NCI-H128 (cell line): ENCODE measurements at regions not wholly inside any gene's neighbourhood (a gene's known extent, or its start where the extent isn't known, plus 50 kb on each side); places are given as distances from the start of the nearest gene placed in this dataset.

ENCODE experiments used
- DNase-seq: peaks from one replicate; lab custom pipeline; 2025; ENCODE audit not compliant: unreplicated experiment; lab: John Stamatoyannopoulos, UW

DNA sequence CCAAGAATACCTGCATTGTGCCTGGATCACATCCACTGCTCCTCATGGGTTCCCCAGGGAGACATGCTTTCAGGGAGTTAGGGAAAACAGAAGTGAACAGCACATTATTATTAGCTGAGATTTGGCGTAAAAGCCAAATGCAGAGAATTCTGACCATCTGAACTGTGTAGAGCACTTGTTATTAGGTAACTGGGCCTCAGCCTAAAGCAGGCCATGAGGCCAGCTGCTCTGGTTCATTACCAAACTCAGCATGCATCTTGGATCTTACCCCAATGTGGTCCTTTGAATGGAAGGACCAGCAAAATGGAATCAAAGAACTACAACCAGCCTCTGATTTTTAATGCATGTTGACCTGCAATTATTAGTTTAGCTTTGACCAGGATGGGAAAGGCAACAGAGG is 322.3 kb downstream of the KCNS3 start:
- DNase-seq = no peak

DNA sequence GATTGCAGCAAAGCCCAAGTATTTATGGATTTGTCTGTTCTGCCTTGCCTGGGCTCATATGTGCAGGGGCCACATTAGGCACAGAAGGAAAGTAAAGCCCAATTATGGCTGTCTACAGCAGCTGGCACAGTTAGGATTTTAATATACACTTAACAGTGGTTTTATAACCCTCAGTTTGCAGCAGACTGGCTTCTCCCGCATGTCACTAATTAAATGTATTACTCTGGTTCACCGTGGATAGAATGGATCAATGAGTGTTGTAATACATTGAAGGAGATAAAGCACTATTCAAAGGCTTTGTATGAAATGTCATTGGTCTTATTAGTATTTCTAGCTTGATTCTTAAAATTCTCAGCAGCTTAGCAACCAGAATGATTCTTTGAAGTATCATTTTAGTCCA is 320.2 kb downstream of the KCNS3 start:
- no peak for DNase-seq

DNA sequence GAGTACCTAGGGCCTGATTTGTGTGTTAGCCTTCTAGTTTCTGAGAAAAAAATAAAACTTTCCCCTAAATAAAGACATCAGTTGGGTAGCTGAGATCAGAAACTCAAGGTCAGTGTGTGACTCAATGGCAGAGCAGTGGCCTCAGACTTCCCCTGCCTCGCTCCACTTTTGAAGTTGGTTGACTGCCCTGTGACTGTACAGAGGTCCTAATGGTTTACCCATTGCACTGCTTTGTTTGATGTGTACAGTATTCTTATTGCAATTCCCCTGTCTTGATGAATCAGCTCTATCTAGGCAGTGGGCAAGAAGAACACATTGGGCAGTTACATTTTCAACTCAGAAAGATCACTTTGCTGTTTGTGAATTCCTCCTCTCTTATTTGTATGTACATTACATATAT is 315.7 kb downstream of the KCNS3 start:
- no peak for DNase-seq

DNA sequence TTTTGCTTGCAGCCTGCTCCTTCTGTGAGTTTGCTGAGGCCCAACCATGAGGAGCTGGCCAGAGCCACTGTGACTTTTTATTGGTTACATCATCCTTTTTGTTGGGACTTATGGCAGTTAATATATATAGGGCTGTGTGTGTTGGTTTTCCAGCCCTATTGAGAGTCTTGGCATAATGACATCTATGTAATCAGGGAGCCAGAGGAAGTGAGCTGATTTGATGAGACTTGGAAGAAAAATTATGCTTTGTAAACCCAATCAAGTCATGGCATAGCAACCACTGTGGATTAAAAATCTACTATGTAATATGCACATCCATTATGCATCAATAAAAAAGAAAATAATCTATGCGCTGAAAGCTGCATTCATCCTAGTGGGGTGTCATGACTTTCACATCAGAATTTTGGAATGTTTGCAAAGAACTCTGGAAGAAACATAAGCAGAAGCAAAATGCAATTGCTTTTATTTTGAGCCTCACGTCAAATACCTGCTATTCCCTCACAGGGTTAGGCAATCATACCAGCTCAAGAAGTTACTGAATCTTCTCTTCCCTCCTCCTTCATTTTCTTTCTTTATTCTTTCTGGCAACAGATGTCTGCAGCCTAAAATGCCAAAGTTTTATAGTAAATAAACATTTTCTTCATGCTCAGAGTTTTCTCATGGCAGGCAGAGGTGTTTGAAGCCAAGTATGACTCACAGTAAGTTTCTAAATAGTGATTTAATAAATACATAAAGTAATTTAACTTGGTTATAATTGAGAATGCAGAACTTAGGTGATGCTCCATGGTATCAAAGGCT is 308.5 kb downstream of the KCNS3 start:
- no peak for DNase-seq

DNA sequence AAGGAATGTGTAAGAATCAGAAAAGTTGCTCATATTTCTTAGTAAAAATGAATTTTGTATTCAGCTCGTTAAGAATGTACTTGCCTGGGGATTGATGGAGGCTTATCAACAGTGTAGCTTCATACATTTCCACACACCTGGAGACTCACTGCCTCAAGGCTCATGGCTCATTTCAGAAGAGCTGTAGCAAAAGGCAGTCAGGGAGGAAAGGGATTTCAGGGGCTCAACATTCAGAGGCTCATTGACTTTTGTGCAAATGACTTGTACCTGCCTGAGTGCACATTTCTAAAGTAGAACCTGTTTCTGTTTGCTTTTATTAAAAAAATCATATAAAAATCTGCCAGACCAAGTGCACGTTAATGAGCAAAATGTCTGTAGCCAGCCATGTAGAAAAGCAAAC is 304.4 kb downstream of the KCNS3 start:
- DNase-seq = no peak

GRCh38 chr2:18180912-18181311 is 302.4 kb downstream of the KCNS3 start:
- no peak for DNase-seq

DNA sequence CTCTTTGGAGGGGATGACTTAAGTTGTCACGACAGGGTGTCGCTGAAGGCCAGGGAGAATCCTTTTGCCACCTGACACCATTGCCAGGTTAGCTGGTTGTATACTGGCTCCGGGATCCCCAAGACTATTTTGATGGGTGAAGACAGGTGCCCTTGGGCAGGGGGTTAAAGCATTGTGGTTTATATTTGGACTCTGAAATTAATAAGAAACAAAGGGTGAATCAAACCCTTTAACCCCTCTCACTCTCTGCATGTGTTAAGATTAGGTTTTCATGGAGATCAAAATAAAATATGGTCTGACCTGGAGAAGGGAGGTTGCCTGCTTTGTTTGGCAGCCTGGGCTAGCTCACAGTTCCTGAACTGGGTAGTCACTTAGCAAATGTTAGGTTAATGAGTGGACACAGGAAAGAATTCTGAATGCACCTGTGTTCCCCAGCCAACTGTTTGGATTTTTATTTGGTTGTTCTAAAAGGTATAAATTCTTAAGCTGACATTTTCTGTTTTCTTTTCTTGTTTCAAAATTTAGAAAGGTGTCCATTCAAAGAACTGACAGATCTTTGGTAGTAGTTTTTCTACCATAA is 301.7 kb downstream of the KCNS3 start:
- no peak for DNase-seq

DNA sequence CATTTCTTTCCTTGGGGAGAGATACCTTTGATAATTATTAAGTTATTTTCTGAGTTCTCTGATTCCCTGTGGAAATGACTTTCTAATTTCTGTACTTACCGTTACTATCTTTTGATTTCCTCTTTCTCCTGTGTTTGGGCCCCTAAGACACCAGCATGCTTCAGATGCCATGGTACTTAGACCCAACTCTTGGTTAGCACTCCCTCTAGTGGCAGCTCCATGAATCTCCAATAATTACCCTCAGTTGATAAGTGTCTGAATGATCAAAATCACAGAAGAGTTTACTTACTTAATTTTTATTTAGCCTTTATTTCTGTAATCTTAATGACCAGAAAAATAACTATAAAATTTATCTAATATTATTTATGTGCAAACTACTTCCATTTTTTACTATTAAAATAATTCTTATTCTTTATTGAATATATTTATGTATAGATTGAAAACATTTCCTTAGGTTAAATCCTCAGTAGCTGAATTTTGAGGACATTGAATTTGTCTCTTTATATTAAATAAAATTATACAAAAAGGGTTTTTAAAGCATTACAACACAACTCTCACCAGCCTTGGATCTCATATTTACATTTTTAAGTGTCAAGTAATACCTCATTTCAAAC is 300.4 kb downstream of the KCNS3 start:
- no peak for DNase-seq

DNA sequence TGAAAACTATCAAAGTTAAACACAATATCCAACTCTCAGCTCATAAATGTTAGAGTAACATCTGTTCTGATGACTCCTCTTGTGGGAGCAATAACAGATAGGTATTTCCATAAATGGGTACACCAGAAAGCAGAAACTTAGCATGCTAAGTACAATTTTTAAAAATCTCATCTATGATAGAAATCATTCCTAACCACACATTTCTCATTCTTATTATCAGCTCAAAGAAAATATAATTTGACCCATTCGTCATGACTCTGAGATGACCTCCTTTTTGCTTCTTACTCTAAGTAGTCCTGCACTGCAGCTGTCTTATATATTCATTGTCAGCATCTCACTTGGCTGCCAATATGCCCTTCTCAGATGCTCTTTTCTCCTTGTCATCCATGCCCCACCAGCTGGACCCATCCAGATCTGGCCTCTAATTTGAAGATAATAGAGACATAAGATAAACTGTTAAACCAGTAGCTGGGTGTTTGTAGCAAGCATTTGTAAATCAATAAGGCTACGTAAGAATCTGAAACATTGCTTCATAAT is 298.3 kb downstream of the KCNS3 start:
- DNase-seq = no peak

GRCh38 chr2:18172607-18173006 is 294.1 kb downstream of the KCNS3 start:
- DNase-seq = no peak

DNA sequence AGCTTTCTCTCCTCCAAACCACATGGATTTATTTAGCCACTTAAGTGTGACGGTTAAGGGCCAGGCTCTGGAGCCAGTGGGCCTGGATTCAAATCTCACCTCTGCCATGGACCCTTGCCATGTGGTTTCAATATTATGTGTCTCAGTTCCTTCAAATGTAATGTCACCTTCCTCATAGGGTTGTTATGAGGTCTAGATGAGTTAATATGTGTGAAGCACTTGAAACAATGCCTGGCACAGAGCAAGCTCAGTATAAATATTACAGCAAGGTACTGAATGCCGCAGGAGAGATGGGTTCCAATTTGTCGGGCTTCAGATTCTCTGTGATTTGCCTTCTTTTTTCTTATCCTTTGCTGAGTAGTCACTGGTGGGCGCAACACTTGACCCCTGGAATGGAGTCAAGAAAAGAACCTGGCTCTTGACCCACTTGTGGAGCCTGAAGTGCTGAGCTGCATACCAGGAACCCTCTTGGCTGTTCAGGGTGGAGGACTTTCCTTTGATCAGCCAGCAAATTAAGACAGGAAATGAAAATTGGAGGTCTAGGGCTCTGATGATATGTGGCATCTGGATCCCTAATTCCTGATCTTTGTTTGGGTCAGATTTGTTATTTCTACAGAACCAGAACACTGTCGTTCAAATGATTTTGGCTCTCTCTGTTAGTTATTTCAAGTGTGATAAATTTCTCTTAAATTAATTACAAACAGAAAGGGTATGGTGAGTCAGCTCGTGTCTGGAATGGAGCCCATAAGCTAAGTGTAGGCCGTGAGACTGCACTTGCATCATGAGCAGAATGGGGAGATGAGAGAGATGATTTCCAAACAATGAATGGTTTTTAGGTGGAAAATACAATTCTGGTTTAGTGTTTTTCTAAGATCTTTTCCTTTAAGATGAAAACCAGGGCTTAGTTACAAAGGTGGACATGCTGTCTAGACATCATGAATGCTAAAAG is 293.0 kb downstream of the KCNS3 start:
- DNase-seq = no peak

DNA sequence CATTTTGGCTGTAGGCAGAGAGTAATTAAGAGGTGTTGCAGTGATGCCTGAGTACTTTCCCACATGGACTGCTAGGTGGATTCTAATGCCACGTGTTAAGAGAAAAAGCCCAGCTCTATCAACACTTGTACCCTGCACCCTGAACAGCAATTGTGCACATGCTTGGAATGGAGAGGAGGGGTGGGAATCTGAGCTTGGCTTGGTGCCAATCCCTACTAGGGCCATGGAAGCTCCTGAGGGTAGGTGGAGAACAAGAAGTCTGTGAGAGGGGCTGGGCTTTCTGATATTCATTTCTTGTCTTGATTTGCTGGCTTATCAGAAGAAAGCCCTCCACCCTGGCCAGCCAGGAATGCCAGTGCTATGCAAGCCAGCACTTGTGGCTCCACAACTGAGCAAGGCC is 292.2 kb downstream of the KCNS3 start:
- no peak for DNase-seq

DNA sequence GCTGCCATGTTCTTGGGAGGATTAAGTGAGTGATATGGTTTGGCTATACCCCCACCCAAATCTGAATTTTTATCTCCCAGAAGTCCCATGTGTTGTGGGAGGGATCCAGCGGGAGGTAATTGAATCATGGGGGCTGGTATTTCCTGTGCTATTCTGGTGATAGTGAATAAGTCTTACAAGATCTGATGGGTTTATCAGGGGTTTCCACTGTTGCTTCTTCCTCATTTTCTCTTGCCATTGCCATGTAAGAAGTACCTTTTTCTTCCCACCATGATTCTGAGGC is 291.4 kb downstream of the KCNS3 start:
- no peak for DNase-seq

DNA sequence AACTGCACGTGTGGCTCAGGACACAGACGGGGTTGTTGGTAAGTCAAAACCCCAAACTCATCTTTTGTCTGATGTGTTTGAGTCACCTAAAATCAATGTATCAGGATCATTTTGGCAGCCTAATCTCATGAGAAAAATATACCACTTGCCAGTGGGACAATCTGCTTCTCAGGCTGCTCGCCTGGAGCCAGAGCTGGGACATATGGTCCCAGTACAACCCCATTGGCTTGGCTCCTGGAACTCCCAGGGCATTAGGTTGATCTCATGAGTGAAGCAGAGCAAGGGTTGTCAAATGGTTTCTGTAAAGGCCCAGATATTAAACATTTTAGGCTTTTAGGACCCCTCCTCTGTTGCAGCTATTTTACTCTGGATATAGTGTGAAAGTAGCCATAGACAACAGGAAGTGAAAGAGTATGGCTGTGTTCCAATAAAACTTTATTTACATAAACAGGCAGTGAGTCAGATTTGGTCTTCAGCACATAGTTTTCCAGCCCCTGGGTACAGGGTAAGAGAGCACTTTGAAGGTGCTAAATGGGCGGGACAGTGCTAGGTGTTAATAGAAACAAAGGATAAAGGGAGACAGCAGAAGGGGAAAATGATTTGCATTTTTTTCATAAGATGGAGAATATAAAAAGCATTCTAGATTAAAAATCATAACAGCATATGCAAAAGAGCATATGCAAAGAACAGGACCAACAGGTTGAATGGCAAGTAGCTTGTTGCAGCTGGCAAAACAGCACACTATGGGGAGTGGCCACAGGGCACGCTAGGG is 290.8 kb downstream of the KCNS3 start:
- no peak for DNase-seq

DNA sequence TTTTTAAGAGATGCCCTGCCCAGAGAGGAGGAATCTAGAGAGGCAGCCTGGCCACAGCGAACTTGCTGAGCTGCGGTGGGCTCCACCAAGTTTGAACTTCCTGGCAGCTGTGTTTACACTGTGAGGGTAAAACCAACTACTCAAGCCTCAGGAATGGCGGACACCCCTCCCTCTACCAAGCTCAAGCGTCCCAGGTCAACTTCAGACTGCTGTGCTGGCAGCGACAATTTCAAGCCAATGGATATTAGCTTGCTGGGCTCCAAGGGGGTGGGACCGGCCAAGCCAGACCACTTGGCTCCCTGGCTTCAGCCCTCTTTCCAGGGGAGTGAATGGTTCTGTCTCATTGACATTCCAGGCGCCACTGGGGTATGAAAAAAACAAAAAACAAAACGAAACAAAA is 289.4 kb downstream of the KCNS3 start:
- no peak for DNase-seq

DNA sequence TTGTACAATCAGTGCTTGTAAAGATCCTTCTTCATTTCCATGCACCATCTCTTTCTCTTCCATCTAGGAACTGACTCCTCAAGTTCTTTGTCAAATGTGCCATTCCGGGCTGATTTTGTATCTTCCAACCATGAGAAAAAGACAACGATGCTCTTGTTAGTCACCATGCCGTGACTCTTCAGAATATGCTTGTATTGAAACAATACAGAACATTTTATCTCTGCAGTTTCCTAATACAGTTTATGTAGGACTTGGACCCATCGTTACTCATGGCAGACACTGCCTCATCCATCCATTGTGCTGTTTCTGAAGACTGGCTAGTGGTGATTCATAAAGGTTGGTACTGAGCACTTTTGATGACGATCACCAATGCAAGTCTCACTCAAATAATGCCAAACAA is 283.2 kb downstream of the KCNS3 start:
- DNase-seq = no peak

DNA sequence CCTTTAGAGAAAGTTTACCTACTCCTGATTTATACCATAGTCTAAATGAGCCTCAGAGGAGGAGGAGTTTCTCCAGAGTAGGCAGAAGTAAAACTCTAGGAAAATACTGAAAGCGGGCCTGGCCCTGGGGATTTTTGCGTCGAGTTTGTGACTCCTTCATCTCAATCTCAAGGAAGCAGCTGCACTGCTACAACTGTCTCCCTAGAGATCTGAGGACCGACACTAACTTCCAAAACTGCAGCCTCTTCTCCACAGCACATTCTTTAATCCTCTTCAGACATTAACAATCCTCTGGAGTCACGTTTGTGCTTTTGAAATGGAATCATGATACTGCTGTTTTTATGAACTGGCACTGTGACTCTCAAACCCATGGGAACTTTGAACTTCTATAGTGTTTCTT is 281.4 kb downstream of the KCNS3 start:
- no peak for DNase-seq

GRCh38 chr2:18156421-18156820 is 278.0 kb downstream of the KCNS3 start:
- DNase-seq = no peak

- no peak for DNase-seq
Measured at GRCh38 chr2:18156002-18156401, 277.5 kb downstream of the KCNS3 start.

DNA sequence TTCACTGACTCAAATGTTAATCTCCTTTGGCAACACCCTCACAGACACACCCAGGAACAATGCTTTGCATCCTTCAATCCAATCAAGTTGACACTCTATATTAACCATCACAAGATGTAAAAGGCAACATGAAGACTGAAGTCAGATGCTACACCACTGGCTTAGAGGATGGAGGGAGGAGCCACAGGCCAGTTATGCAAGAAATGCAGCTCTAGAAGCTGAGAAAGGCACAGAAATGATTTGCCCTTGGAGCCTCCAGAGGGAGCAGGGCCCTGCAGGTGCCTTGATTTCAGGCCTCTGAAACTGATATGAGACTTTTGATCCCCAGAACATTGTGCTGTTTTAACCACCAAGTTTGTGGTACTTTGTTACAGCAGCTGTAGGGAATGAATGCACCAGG is 276.3 kb downstream of the KCNS3 start:
- DNase-seq = no peak

GRCh38 chr2:18154259-18154658 is 275.8 kb downstream of the KCNS3 start:
- no peak for DNase-seq
